K562 (cell line): ENCODE measurements at regions not wholly inside any gene's neighbourhood (a gene's known extent, or its start where the extent isn't known, plus 50 kb on each side); places are given as distances from the start of the nearest gene placed in this dataset.

Experiments
- ATAC-seq: fragments of 200-7000 bp; cut with Tn5 transposase; 3 replicates; pipeline ENCODE4 v1.9.1; 2020; ENCODE audit warnings: moderate library complexity
- BruUV-seq: library from RNA; stranded (reverse); fragments of 400-500 nt; replicated peaks from 2 replicates; lab custom pipeline; 2021; lab: Mats Ljungman, UMichigan
- CTCF ChIA-PET: fragments of 300-600 bp; formaldehyde crosslinking; extraction: SDS; loops from one replicate; lab custom pipeline; 2021; ENCODE audit warnings: low intra/inter-chr PET ratio; lab: Yijun Ruan, JAX
- POLR2A ChIA-PET: fragments of 300-600, 350-650 bp; sonication (Branson Sonifier 250); formaldehyde crosslinking; extraction: SDS; loops from one replicate; lab custom pipeline; 2021; ENCODE audit warnings: antibody characterized with exemption, inconsistent platforms; lab: Yijun Ruan, JAX
- DNase-seq, 4 experiments: peaks; one replicate each; pipeline versions ENCODE4 v3.0.0 to v3.0.0-alpha.2; 2011 to 2018; ENCODE audit warnings: low spot score in 3 of 4, mixed read lengths in 3 of 4; ENCODE audit errors: extremely low read depth in 1 of 4
- FAIRE-seq: peaks from 2 replicates; lab custom pipeline; 2011; peaks lifted over from hg19 to GRCh38; lab: Jason Lieb, UNC
- H2AFZ ChIP-seq: 2 replicates; pipeline ENCODE4 v1.6.0; 2011; ENCODE audit warnings: low read depth, low read length, control low read depth, inconsistent platforms
- H3K27ac ChIP-seq: fragments of 200-600 bp; 3 replicates; pipeline ENCODE4 v1.8.0; 2011; ENCODE audit warnings: low read depth, mild to moderate bottlenecking, control low read depth, inconsistent platforms, low read length, moderate library complexity, mixed read lengths; ENCODE audit errors: extremely low read depth
- H3K27me3 ChIP-seq, 2 experiments: fragments of 300-600 bp in 1 of 2; 2 replicates in 1 of 2; 3 replicates in 1 of 2; pipeline versions ENCODE4 v1.6.0 to v1.8.0; 2011; ENCODE audit warnings: inconsistent platforms in 2 of 2, low read length in 2 of 2, mild to moderate bottlenecking in 1 of 2, mixed read lengths in 1 of 2, moderate library complexity in 1 of 2; ENCODE audit not compliant: control insufficient read depth in 2 of 2, insufficient read depth in 2 of 2
- H3K36me3 ChIP-seq: fragments of 300-600 bp; 3 replicates; pipeline ENCODE4 v1.8.0; 2011; ENCODE audit warnings: mild to moderate bottlenecking, low read length, inconsistent platforms; ENCODE audit not compliant: control insufficient read depth, insufficient read depth
- H3K4me1 ChIP-seq, 2 experiments: fragments of 200-600 bp in 1 of 2; replicated peaks in 1 of 2; 2 replicates in 1 of 2; 3 replicates in 1 of 2; pipeline versions ENCODE4 v1.5.1 to v1.8.0; 2011; ENCODE audit warnings: inconsistent platforms in 2 of 2, low read length in 2 of 2, mild to moderate bottlenecking in 1 of 2, mixed read lengths in 1 of 2, moderate library complexity in 1 of 2; ENCODE audit not compliant: control insufficient read depth in 2 of 2, insufficient read depth in 2 of 2
- H3K4me2 ChIP-seq: 2 replicates; pipeline ENCODE4 v1.6.1; 2011; ENCODE audit warnings: low read length, control low read depth, inconsistent platforms, mixed read lengths; ENCODE audit not compliant: insufficient read depth
- H3K4me3 ChIP-seq: fragments of 200-600 bp; sonication (generic), shearing (Covaris generic); 2 replicates; pipeline ENCODE4 v1.5.1; 2016; ENCODE audit warnings: control low read depth, inconsistent platforms
- H3K79me2 ChIP-seq: fragments of 200-600 bp; 3 replicates; pipeline ENCODE4 v1.8.0; 2011; ENCODE audit warnings: low read length, inconsistent platforms; ENCODE audit not compliant: control insufficient read depth, insufficient read depth
- H3K9ac ChIP-seq, 2 experiments: 2 replicates each; pipeline versions ENCODE4 v1.6.0 to v1.6.1; 2011; ENCODE audit warnings: low read depth in 2 of 2, low read length in 2 of 2, control low read depth in 1 of 2, inconsistent platforms in 1 of 2, mild to moderate bottlenecking in 1 of 2, mixed read lengths in 1 of 2; ENCODE audit not compliant: insufficient read depth in 1 of 2
- H3K9me1 ChIP-seq: one replicate; pipeline ENCODE4 v1.6.0; 2011; ENCODE audit warnings: inconsistent platforms, mild to moderate bottlenecking, low read length, moderate library complexity; ENCODE audit not compliant: control insufficient read depth, insufficient read depth
- H3K9me3 ChIP-seq: replicated peaks from 2 replicates; pipeline ENCODE4 v1.5.1; 2011; ENCODE audit warnings: low read depth, low read length, inconsistent platforms; ENCODE audit not compliant: control insufficient read depth, insufficient read depth
- H4K20me1 ChIP-seq: replicated peaks from 2 replicates; pipeline ENCODE4 v1.6.1; 2011; ENCODE audit warnings: low read length, inconsistent platforms, mixed read lengths; ENCODE audit not compliant: control insufficient read depth, insufficient read depth
- BHLHE40 ChIP-seq: IDR thresholded peaks from 2 replicates; pipeline ENCODE4 v1.6.1; 2011; ENCODE audit warnings: low read length, improper control_type of control experiment
- FIP1L1 ChIP-seq: fragments of 200-400 bp; formaldehyde crosslinking; IDR thresholded peaks from 2 replicates; pipeline ENCODE4 v1.6.1; 2018; ENCODE audit warnings: mild to moderate bottlenecking, low read depth, low read length; ENCODE audit not compliant: poor library complexity, severe bottlenecking
- GATAD2B ChIP-seq: fragments of 450-650 bp; IDR thresholded peaks from 2 replicates; pipeline ENCODE4 v1.6.1; 2017; ENCODE audit warnings: mild to moderate bottlenecking, borderline replicate concordance
- NFXL1 ChIP-seq: fragments of 450-650 bp; formaldehyde crosslinking; IDR thresholded peaks from 2 replicates; pipeline ENCODE4 v1.4.0; 2021; ENCODE audit warnings: mild to moderate bottlenecking
- PURB ChIP-seq: sonication (generic); formaldehyde crosslinking; IDR thresholded peaks from 2 replicates; pipeline ENCODE4 v1.9.0; 2021; ENCODE audit warnings: low read depth, mild to moderate bottlenecking, missing genetic modification reagents
- RBFOX2 ChIP-seq: fragments of 200-400 bp; formaldehyde crosslinking; IDR thresholded peaks from 2 replicates; pipeline ENCODE4 v1.6.1; 2017; ENCODE audit warnings: low read depth, mild to moderate bottlenecking, low read length, moderate library complexity
- SMAD3 ChIP-seq: fragments of 450-650 bp; formaldehyde crosslinking; conservative IDR thresholded peaks from 2 replicates; pipeline ENCODE4 v1.4.0; 2020; ENCODE audit warnings: mild to moderate bottlenecking
- SMARCB1 ChIP-seq: IDR thresholded peaks from 2 replicates; pipeline ENCODE4 v1.6.1; 2011; ENCODE audit warnings: improper control_type of control experiment, low read depth; ENCODE audit not compliant: insufficient read length
- TOE1 ChIP-seq, 2 experiments: fragments of 450-650 bp in 1 of 2; sonication (generic) in 1 of 2; formaldehyde crosslinking in 1 of 2; IDR thresholded peaks; 2 replicates each; pipeline versions ENCODE4 v1.7.1 to v1.8.0; 2016 to 2022; ENCODE audit warnings: borderline replicate concordance in 2 of 2, mild to moderate bottlenecking in 2 of 2, antibody characterized with exemption in 1 of 2, inconsistent platforms in 1 of 2, low read depth in 1 of 2, missing genetic modification reagents in 1 of 2, moderate library complexity in 1 of 2
- ZNF707 ChIP-seq: fragments of 250-450 bp; sonication (Bioruptor Pico); conservative IDR thresholded peaks from 2 replicates; pipeline ENCODE4 v1.8.0; 2022; ENCODE audit warnings: inconsistent platforms, mild to moderate bottlenecking, moderate library complexity
- ZNF830 ChIP-seq: fragments of 250-450 bp; sonication (Bioruptor Pico); IDR thresholded peaks from 2 replicates; pipeline ENCODE4 v1.5.0; 2021; ENCODE audit warnings: mild to moderate bottlenecking
- ZZZ3 ChIP-seq: fragments of 450-650 bp; IDR thresholded peaks from 2 replicates; pipeline ENCODE4 v1.6.1; 2016; ENCODE audit warnings: antibody characterized with exemption, mild to moderate bottlenecking, moderate library complexity
- WGBS: fragments of 100-300 bp; shearing (Covaris generic); methylation state at CpG from one replicate; pipeline ENCODE4 v1.1.6; 2016; ENCODE audit warnings: low coverage, mixed read lengths; ENCODE audit not compliant: insufficient coverage; ENCODE audit errors: missing lambda C conversion rate; 5-methylcytosine and 5-hydroxymethylcytosine counted together
- in situ Hi-C: fragments of 300-500 bp; cut with MboI; formaldehyde crosslinking; loops from 4 replicates; pipeline ENCODE4 v1.15.0; 2018; ENCODE audit warnings: inconsistent platforms, mixed read lengths
- intact Hi-C: fragments of 100-400 bp; cut with micrococcal nuclease; formaldehyde crosslinking; loops from 2 replicates; pipeline ENCODE4 v1.14.2; 2022

- Histone ChIP-seq H3K9ac (no peak overlapping the region), H4K20me1 (no peaks in the 10 kb centered on the region), H3K9me3 (no peaks in the 10 kb centered on the region), H3K27me3 (peaks cover 0 to 17% of the 10 kb centered on the region in 2 experiments; a peak in 1 of 5 replicates), H3K79me2 (no peaks in the 10 kb centered on the region), H2AFZ (no peak overlapping the region), H3K4me1 (no peaks in the 10 kb centered on the region), H3K27ac (no peak overlapping the region), H3K9me1 (no peaks in the 10 kb centered on the region), H3K36me3 (no peaks in the 10 kb centered on the region), H3K4me2 (no peak overlapping the region), H3K4me3 (no peak overlapping the region)
- CTCF ChIA-PET: no interaction called here
- in situ Hi-C loops: no loop called here
- 3% methylated on average over 3 of the region's 3 CpGs for whole genome bisulfite sequencing
- FAIRE-seq (no peak), ATAC-seq (no peak), DNase-seq (no peak)
- TF ChIP-seq NFXL1 (no peak), RBFOX2 (no peak), TOE1 (IDR thresholded peaks at IDR 0.05; ENCODE audit: borderline replicate concordance) (no peak), TOE1 (CRISPR knock-in tag; IDR thresholded peaks at IDR 0.05; ENCODE audit: borderline replicate concordance, low read depth) (no peak), FIP1L1 (no peak), ZNF707 (no peak), SMAD3 (CRISPR knock-in tag) (no peak), BHLHE40 (no peak), GATAD2B (no peak), PURB (CRISPR knock-in tag) (no peak), ZNF830 (CRISPR knock-in tag) (no peak), ZZZ3 (no peak), SMARCB1 (no peak)
- POLR2A ChIA-PET: interaction anchor here (1.4 kb wide), 1 partner anchor 9 kb away, joined by 5 read pairs; no protein-coding TSS in a partner anchor
- no TSS peak for BruUV-seq
- intact Hi-C loops: no loop called here
Measured at GRCh38 chr4:77236806-77237205, 79.8 kb downstream of the CCNG2 start.
